ENCODE measurements at regions not wholly inside any gene's neighbourhood (a gene's known extent, or its start where the extent isn't known, plus 50 kb on each side); places are given as distances from the start of the nearest gene placed in this dataset.
"Not testable (repeated sequence)": the region's sequence is repeated elsewhere in the genome, so short reads cannot be mapped to it uniquely, and the experiment has no call there.

DNA sequence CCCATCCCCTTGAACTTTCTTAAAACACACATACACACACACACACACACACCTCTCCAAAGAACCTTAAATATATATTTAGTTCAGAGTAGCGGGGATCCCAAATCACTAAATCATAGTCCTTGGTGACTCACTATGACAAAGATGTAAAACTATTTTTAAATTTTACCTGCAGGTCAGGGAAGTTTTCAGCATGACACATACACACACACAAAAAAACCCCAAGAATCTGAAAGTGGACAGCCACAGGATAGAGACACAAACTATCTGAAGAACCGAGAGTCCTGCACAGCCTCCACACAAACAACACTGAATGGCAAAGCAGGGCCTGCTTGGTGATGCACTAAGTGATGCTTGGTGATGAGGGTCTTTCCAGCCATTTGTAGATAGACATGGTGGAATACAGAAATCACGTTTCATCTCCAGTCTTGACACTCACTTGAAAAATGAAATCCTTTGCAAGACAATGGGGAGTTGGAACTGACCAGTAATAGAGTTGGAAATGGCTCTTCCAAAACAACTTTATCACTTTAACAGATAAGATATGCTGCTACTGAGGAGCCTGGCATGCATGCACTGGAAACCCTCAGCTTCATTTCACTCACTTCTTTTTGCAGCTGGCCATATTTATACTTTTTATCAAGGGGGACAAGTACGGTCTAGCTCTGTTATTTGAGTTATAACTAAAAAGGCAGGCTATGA is 307.3 kb downstream of the RAPGEF2 start:
- no peak for DNase-seq

DNA sequence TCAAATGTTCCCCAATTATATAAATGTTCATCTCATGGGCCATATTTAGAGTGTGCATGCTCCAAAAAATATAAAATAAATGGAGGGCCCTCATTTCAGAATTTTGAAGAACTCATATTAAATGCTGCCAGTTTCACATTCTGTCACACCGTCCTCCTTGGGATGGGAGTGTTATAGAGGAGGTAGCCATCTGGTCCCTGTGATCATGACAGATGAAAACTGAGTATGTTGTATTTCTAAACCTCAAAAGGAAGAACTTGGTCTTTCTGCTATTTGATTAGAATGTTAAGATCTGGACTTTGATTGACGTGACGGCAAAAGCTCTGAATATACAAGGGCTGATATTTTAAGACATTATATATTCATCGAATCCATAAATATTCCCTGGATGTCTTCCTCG is 308.0 kb downstream of the RAPGEF2 start:
- DNase-seq = no peak

DNA sequence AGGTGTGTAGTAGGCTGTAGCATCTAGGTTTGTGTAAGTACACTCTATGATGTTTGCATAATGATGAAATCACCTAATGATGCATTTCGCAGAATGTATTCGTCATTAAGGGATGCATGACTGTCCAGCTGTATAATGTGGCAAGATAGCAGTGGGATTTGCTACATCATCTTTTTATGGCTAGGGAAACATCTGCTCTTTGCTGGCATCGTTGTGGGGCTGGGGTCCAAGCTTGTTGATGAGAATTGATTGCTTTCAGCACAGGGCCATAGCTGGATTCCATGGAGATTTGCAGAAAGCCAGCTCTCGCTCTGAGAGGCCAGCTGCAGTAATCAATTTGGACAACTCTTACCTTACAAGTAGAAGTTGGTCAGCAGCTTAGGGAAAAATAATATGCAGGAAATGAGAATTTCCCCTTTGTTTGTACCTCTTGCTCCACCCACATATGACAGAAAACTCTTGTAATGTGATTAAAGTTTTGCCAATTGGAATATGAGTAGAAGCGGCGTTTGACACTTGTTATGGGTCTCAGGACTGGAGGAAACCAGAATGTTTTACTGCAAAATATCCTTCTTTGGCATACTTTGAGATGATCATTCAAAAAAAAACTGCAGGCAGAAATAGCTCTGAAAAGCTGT is 310.5 kb downstream of the RAPGEF2 start:
- no peak for DNase-seq

DNA sequence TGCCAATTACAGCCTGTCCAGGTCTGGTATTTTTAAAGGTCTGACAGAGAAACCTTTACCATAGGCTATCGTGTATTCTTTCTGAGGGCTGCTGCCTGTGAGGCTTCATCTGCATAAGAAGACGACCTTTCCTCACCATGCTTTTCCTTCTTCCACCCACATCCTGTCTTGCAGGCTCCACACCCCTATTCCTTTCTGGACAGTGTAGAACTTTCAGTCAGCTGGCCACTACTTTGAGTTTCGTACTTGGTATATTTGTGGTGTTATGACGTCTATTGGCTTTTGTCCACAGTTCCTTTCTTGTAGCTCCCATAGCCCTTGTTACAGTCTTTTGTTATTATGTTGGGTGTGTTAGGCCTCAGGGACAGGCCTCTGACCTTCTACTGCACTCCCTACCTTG is 311.4 kb downstream of the RAPGEF2 start:
- no peak for DNase-seq

DNA sequence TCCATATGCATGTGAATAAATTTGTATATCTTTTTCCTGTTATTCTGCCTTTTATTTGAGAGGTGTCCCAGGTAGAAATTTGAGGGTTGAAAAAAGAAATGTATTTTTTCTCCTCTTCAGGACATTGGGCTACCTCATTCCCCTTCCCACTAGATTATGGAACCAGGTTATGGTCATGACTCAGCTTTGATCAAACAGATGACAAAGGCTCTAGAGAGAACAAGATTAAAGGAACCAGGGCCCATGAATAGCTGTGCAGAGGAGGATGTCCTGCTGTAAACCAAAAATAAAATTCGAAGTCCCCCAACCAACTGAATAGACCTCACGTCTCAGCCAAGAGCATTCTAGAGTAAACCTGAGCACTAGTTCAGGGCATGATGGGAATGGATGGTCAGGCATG is 313.2 kb downstream of the RAPGEF2 start:
- DNase-seq = no peak

DNA sequence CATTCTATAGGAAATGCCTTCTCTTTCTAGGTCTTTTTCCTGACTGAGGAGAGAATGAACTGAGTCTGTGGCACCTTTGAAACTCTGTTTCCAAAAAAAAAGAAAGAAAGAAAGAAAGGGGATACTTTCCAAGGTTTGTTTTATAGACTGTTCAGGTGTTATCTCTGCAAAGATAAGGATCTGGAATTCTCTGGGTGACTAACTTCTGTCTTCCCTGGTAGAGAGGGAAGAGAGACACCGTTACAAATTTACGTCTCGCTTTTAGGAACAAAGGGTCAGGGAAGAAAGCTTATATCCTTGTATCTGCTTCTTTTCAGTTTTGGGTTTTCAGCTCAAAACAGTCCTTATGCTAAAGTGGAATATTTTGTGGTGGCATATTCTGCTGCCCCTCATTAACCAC is 314.1 kb downstream of the RAPGEF2 start:
- DNase-seq = no peak

DNA sequence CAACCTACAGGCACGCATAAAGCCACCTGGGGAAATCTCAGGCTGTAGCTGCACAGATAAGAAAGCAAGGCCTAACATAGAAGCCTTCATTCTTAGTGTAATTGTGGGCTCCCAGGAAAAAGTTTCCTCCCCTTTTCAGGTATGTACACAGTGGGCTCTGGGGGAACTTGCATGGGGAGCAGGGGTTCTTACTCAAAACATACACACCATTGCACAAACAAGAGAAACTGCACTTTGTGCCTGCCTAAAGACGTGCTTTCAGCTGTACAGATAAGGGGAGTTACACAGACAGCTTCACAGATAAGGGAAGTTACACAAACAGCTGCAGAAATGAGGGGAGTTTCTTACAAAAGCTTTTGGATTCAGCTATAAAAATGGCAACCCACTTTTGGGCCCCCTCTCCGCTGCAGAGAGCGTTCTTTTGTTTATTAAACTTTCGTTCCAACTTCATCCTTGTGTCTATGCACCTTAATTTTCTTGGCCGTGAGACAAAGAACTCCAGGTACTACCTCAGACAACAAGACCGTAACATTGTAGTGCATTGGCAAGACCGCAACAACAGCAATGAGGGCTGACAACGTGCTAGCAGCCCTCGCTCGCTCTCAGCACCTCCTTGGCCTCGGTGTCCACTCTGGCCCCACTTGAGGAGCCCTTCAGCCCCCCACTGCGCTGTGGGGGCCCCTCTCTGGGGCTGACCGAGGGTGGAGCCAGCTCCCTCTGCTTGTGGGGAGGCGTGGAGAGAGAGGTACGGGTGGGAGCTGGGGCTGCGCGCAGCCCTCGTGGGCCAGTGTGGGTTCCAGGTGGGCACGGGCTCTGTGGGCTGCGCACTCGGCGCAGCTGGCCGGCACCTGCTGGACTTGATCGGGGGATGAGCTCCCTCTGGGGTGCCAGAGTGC is 317.5 kb downstream of the RAPGEF2 start:
- DNase-seq = no peak

DNA sequence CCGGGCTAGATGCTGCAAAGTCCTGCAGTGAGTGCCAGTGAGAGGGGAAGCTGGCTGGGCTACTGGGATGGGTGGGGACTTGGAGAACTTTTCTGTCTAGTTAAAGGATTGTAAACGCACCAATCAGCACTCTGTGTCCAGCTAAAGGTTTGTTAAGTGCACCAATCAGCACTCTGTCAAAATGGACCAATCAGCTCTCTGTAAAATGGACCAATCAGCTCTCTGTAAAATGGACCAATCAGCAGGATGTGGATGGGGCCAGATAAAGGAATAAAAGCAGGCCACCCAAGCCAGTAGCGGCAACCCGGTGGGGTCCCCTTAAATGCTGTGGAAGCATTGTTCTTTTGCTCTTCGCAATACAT is 318.2 kb downstream of the RAPGEF2 start:
- not testable (repeated sequence) for DNase-seq

DNA sequence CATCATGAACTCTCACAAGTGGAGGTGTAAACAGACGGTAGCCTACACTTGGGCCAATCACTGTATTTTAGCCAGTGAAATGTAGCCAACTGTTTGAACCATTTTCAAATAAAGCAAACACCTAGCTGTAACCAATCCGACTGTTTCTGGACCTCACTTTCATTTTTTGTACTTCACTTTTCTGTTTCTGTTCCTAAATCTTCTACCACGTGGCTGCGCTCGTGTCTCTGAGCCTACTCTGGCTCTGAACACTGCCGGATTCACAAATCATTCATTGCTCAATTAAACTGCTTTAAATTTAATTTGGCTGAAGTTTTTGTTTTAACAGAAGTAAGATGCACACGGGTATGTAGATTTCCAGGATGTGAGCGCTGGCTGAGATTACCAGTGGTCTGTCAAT is 319.1 kb downstream of the RAPGEF2 start:
- DNase-seq = no peak

DNA sequence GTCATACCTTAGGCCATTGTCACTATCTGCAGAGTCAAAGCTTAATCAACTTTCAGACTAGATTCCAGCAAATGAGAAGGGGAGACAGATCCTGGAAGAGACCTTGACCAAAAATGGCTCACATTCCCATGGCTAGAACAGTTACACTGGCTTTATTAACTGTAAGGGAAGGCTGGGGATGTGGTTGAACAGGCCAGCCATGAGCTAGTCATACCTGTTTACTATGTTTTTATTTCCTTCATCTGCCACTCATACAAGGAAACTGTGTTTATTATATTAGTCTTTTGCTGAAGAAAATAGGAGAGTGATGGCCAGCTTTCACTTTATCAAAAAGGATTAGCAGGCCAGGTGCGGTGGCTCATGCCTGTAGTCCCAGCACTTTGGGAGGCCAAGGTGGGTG is 319.7 kb downstream of the RAPGEF2 start:
- DNase-seq = no peak

DNA sequence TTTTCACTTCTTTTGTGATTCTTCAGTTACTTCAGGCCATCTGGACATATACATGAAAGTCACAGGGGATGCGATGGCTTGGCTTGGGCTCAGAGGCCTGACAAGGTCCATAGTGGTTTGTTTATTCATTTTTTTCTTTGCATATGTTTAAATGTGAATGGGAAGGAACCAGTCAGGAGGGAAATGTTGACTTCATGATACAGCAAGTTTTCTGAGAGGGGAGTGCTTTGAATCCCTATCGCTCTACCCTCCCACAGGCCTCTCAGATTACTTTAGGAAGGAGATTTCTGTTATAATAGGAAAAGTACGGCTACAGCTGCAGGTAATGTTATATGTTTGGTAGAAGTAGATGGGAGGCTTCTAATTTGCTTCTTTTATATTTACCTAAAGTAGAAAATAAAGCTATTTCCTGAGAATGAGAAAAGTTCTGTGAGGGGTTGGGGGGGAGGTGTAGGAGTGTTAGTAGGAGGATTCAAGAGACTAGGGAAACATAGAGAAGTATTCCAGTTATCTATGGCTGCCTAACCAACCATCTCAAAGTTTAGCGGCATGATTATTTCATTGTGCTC is 322.9 kb downstream of the RAPGEF2 start:
- no peak for DNase-seq

DNA sequence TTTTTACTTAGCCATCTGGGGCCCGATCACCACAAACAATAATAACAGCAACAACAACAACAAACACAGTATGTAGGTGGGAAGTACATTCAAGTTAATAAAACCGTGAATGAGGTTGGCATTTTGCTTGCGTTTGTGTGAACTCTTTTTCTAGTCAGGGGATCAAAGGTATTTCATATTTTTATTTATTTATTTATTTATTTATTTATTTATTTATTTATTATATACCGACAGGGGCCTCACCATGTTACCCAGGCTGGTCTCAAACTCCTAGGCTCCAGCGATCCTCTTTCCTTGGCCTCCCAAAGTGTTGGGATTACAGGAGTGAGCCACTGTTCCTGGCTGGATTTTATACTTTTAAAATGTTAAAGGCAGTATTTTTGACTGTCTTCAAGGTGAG is 325.4 kb downstream of the RAPGEF2 start:
- DNase-seq = no peak

DNA sequence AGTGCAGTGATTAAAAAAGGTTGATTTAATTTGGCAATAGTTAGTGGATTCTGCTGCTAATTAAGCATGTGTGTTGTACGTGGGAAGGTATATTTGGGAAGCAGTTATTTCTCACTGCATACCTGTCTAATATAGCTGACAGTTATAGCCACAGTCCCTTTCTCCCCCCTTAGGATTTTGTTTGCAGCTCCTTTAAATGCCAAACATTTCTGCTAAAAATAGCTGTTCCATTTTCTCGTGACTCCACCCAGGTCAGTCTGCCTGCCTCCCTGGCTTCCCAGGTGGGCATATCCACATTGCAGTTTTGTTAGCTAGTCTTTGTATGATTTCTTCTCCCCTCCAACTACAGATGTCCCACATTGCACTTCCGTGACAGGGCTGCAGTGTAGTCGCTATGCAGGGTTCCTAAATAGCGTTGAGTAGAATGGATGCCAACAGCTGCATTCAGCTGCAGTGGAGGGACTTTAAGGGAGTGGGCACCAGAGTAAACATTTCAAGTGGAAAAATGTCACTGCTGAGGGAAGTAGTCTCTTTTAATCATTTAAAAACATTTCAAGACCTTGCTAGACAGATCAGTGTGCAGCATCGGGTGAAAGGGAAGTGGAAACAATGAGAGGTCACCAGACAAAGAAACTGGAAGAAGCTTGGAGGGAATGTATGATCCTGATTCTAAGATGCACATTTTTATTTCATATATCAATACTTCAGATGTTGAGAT is 326.3 kb downstream of the RAPGEF2 start:
- no peak for DNase-seq

DNA sequence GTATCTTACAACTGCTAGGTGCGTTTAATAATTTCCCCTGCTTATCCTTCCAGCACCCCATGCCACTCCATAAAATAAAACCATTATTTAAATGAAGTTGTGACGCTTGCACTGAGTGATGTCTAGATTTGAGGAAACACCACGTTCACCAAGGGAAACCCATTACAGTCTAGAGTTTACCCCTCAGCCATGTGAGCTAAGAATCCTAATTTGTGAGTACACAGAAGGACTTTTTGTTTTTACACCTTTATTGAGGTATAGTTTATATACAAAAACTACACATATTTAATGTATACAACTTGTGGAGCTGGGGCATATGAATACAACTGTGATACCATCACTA is 326.8 kb downstream of the RAPGEF2 start:
- no peak for DNase-seq

DNA sequence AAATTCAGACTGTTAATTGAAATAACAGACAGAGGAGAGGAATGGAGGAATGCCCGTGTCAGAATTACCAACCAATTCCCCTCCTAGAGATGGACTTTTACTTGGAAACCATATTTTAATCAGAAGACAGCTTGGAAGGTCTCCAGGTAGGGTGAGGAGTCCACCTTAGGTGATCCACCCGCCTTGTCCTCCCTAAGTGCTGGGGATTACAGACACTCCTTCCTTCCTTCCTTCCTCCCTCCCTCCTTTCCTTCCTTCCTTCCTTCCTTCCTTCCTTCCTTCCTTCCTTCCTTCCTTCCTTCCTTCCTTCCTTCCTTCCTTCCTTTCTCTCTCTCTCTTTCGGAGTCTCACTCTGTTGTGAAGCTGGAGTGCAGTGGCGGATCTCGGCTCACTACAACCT is 328.0 kb downstream of the RAPGEF2 start:
- no peak for DNase-seq

DNA sequence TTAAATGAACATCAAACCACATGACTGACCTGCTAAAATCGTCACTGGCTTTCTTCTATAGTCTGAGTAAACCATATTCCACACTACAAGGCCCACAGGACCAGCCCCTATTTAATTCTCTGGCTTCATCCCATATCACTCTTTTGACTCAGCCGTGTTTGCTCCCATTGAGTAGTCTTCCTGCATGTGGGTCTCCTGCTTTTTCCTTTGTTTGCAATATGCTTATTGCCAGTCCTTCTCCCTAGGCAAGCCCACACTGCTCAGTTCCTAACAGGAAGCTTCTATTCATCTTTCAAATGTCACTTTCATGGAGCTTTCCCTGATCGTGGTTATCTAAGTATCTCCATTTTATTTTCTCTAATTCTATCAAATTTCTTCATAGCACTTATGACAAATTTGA is 329.6 kb downstream of the RAPGEF2 start:
- DNase-seq = no peak

DNA sequence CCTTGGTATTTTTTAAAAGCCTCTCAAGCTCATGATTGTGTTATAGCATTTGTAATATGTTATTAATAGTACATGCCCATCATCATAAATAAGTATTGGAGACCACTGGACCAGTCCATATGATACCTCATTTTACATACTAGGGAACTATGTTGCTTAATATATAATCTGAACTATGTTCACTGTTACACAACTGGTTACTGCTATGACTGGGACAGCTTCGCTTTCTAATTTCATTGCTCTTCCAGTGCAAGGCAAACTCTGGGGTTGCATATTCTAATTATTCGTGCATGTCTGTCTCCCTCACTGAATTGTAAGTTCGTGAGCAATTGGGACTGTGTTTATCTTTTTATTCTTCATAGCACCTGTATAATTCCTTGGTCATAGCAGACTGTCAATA is 330.5 kb downstream of the RAPGEF2 start:
- no peak for DNase-seq

DNA sequence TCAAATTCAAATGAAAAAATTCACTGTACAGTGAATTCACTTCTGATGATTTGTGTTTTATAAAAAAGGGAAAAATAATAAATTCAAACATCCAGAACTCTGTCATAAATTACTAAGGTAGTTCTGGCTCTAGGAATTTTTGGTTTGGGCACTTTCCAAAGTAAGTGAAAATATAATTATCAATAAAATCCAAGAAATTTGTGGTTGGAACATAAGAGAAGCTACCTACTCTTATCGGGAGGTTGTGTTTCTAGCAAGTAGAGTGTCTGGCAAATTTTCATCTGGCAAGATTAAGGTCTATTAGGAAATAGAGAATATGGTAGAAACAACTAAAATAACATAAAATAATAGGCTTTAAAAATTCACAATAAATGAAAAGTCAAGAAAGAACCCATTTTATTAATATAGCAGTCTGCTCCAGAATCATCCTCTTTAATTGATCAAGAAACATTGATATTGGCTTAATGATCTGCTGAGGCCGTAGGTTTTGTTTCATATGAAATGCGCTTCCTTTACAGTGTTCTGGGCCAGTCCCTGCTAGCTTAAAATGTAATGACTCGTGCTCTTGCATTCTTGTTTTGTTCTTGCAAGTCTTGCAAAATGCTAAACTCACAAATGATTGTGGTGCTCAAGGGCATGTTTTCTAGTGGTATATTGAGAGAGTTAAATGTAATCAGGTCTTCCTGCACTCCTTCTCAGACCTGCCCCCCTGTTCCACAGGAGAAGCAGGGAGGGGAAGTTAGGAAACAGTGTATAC is 331.4 kb downstream of the RAPGEF2 start:
- no peak for DNase-seq

DNA sequence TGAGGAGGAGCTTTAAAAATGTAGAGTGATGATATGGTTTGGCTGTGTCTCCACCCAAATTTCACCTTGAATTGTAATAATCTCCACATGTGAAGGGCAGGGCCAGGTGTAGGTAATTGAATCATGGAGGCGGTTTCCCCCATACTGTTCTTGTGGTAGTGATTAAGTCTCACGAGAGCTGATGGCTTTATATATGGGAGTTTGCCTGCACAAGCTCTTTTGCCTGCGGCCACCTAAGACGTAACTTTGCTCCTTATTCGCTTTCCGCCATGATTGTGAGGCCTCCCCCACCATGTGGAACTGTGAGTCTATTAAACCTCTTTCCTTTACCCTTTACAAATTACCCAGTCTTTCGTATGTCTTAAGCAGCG is 332.0 kb downstream of the RAPGEF2 start:
- DNase-seq = no peak

DNA sequence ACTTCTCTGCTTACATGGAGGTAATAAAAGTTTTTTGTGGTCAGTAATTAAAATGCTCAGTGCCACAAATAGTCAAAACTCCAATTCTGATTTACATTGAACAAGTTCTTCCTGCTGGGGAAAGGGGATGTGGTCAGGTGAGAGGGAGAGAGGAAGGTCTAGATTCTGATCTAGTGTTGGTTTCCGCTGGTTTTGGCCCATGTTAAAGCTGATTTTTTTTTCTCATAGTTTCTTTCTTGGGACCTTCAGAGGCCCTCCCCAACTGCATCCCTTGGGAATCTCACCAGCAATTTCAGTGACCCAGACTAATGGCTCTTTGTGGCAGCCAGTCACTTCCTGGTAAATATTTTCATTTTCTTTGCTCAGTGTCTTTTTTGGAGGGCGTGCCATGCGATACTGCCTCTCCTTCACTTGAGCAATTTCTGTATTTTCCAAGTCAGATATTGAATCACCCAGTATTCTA is 332.7 kb downstream of the RAPGEF2 start:
- no peak for DNase-seq

DNA sequence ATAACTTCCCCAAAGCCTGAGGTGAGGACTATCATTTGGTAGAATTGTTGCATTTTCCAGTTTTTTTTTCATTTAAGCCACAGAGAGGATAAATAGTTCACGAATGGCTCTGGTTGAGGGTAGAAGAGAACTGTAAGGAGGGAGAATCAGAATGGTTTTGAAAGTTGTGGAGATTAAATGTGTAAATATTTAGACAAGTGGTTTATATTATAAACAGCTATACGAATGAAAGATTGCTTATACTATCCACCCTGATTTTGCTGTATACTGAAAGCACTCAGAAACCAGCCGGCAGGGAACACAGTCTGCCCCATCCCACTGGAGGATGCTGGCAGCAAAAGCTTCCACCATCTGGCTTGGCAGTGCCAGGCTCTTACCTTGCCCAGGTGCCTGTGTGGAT is 341.1 kb downstream of the RAPGEF2 start:
- no peak for DNase-seq

DNA sequence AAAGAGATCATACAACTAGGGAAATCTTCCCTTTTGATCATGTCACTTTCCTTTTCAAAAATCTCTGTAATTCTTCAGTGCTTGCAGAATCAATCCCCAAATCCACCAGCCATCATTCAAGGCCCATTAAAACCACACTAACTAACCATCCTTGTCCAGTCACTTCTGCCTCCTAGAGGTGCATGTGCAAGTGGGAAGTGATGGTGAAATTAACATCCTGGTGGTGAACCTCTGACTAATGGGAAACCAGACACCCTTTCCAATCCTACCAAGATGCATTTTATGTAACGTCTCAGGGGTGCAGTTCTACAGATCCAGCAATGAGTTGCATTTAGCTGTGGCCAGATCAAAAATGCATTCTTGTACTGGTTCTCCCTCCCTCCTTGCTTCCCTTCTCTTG is 341.8 kb downstream of the RAPGEF2 start:
- no peak for DNase-seq
